Cardiac muscle cell (in vitro differentiated cells and primary cell): ENCODE measurements at regions not wholly inside any gene's neighbourhood (a gene's known extent, or its start where the extent isn't known, plus 50 kb on each side); places are given as distances from the start of the nearest gene placed in this dataset.

ENCODE experiments used
- DNase-seq, 2 donors: peaks; one replicate each; pipeline versions ENCODE4 v3.0.0 to v3.0.0-alpha.2; 2010 to 2017; ENCODE audit warnings: low read depth in 1 of 2, low spot score in 1 of 2
- H3K27ac ChIP-seq: fragments of 200-600 bp; sonication (generic); 2 replicates; pipeline ENCODE4 v1.5.1; 2016
- H3K27me3 ChIP-seq: fragments of 200-600 bp; sonication (generic); 2 replicates; pipeline ENCODE4 v1.6.0; 2016; ENCODE audit warnings: control low read depth
- H3K36me3 ChIP-seq: fragments of 200-600 bp; sonication (generic); 2 replicates; pipeline ENCODE4 v1.5.1; 2016; ENCODE audit warnings: control low read depth
- H3K4me1 ChIP-seq: fragments of 200-600 bp; sonication (generic); 2 replicates; pipeline ENCODE4 v1.8.1; 2017; ENCODE audit warnings: low read depth, mild to moderate bottlenecking, mixed run types
- H3K4me3 ChIP-seq: fragments of 200-600 bp; sonication (generic); 2 replicates; pipeline ENCODE4 v1.5.1; 2016; ENCODE audit warnings: mild to moderate bottlenecking
- H3K9me3 ChIP-seq: fragments of 200-600 bp; sonication (generic); 2 replicates; pipeline ENCODE4 v1.5.1; 2017; ENCODE audit warnings: low read depth, mild to moderate bottlenecking, control low read depth
- TF ChIP-seq, protein P1 (sequence below): IDR thresholded peaks from 2 replicates; pipeline ENCODE4 v1.5.1; 2012; ENCODE audit warnings: low read depth, mild to moderate bottlenecking, low read length

DNA sequence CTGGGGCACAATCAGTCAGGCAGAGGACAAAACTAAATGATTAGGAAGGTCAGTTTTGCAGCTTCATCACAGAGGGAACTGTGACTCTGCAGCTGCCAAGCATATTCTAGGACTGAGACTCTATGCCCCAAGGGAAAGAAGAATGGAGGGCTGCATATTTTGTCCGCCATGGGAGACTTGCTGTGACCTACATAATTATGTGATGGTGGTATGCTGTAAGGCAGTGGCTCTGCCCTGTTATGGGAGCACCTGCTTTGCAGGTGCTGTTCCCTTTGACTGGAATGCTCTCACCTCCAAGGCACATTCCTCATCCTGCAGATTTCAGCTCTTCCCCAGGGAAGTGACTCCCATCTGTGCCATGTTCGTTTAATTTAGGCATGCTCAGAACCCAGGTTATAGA, 261.9 kb upstream of the EPHA4 start:
- no peak for DNase-seq
- Histone ChIP-seq H3K27ac (no peak overlapping the region), H3K27me3 (no peaks in the 10 kb centered on the region), H3K4me3 (no peak overlapping the region), H3K36me3 (no peaks in the 10 kb centered on the region), H3K4me1 (no peaks in the 10 kb centered on the region), H3K9me3 (no peaks in the 10 kb centered on the region)
- TF ChIP-seq, protein P1, sequence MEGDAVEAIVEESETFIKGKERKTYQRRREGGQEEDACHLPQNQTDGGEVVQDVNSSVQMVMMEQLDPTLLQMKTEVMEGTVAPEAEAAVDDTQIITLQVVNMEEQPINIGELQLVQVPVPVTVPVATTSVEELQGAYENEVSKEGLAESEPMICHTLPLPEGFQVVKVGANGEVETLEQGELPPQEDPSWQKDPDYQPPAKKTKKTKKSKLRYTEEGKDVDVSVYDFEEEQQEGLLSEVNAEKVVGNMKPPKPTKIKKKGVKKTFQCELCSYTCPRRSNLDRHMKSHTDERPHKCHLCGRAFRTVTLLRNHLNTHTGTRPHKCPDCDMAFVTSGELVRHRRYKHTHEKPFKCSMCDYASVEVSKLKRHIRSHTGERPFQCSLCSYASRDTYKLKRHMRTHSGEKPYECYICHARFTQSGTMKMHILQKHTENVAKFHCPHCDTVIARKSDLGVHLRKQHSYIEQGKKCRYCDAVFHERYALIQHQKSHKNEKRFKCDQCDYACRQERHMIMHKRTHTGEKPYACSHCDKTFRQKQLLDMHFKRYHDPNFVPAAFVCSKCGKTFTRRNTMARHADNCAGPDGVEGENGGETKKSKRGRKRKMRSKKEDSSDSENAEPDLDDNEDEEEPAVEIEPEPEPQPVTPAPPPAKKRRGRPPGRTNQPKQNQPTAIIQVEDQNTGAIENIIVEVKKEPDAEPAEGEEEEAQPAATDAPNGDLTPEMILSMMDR, result no peak

DNA sequence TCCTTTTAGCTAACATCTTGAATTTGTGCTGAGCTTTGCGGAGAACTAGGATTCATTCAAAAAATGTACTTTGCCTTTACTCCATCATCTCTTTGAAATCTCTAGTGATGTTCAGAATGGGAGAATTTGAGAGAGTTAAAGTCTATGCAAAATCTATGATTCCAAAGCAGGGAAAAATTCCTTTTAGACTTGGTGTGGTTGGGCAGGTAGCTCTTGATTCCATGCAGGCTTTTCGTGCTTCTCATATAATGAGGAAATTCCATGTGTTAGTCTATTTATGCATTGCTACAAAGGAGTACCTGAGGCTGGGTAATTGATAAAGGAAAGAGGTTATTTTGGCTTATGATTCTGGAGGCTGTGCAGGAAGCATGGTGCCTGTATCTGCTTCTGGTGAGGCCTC, 258.9 kb upstream of the EPHA4 start:
- TF ChIP-seq, protein P1, result no peak
- H3K27me3 ChIP-seq, result no peaks in the 10 kb centered on the region
- H3K4me3 ChIP-seq, result no peak overlapping the region
- DNase-seq, result no peak
- H3K9me3 ChIP-seq, result no peaks in the 10 kb centered on the region
- no peak overlapping the region for H3K27ac ChIP-seq
- H3K4me1 ChIP-seq, result no peaks in the 10 kb centered on the region
- no peaks in the 10 kb centered on the region for H3K36me3 ChIP-seq

DNA sequence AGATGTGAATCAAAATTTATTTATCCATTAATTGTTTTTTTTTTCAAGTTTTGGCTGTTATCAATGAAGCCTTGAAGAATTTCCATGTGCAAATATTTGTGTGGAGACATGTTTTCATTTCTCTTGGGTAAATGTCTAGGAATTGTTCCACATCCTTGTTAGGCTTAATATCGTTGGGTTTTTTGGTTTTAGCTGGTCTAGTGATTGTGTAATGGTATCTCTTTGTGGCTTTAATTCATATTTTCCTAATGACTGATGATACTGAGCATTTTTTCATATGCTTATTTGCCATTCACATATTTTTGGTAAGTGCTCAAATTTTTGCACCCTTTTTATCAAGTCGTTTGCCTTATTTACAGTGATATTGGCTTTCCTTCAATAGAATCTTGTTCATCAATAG, 250.3 kb upstream of the EPHA4 start:
- Histone ChIP-seq H3K4me1 (no peaks in the 10 kb centered on the region), H3K4me3 (no peak overlapping the region), H3K9me3 (no peaks in the 10 kb centered on the region), H3K36me3 (no peaks in the 10 kb centered on the region), H3K27me3 (no peaks in the 10 kb centered on the region), H3K27ac (no peak overlapping the region)
- DNase-seq, result no peak
- TF ChIP-seq, protein P1, result no peak

DNA sequence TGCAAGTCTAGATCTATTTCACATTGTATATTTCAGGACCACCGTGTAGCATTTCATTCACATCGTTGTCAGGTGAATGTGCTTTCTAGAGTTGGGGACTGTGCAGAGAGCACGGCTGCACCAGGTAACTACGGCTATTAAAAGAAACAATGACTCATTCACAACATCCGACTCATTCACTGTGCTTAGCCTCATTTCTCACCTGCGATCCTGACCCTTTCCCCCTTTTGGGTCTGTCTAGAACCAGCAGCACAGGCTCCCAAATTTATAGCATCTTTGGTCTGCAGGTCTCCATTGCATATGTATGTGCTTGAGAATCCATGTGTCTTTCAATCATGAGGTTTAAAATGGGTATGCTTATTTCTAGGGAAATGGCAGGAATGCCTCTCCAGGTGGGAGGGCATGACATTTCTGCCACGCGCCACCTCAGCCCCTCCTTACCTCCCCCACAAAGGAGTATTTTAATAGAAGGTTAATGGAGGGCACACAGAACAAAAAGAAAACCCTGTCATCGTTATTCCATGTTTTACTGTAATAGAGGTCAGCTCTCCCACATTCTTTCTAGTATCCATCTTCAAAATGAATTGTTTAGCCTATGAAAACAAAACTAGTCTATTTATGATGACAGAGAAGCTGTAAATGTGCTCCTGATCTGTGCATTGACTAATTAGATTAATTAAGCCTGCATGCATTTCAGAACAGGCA, 246.7 kb upstream of the EPHA4 start:
- H3K27ac ChIP-seq, result no peak overlapping the region
- no peak overlapping the region for H3K4me3 ChIP-seq
- no peaks in the 10 kb centered on the region for H3K36me3 ChIP-seq
- DNase-seq, result no peak
- no peaks in the 10 kb centered on the region for H3K4me1 ChIP-seq
- H3K27me3 ChIP-seq, result no peaks in the 10 kb centered on the region
- no peaks in the 10 kb centered on the region for H3K9me3 ChIP-seq
- TF ChIP-seq, protein P1, result no peak

DNA sequence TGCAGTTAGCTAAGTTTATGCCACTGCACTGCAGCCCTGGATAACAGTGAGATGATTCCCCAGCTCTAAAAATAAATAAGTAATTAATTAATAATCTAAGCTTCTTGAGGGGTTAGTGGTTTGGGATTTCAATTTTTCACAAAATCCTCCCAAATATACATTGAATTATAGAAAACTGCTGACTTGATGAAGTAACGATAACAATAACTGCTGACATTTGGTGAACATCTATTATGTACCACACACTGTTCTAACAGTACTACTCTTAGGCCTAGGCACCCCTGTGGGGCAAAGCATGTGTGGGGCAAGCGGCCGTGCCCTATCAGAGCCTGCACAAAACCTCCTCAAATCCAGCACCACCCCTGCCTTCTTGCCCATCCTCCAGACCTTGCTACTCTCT, 245.8 kb upstream of the EPHA4 start:
- Histone ChIP-seq H3K9me3 (no peaks in the 10 kb centered on the region), H3K4me1 (no peaks in the 10 kb centered on the region), H3K36me3 (no peaks in the 10 kb centered on the region), H3K27ac (no peak overlapping the region), H3K4me3 (no peak overlapping the region), H3K27me3 (no peaks in the 10 kb centered on the region)
- TF ChIP-seq, protein P1, result no peak
- no peak for DNase-seq
